Natural killer cell treated with Interleukin-12 subunit alpha and Interleukin-12 subunit beta and Interleukin-15 and Interleukin-18, amount 100 ng/mL, for 72 hours (primary cell): ENCODE measurements at regions not wholly inside any gene's neighbourhood (a gene's known extent, or its start where the extent isn't known, plus 50 kb on each side); places are given as distances from the start of the nearest gene placed in this dataset.
"Not testable (repeated sequence)": the region's sequence is repeated elsewhere in the genome, so short reads cannot be mapped to it uniquely, and the experiment has no call there.

Source experiments
- ATAC-seq, 2 donors: fragments of 150-1000 bp; cut with Tn5 transposase in 1 of 2; sonication (Bioruptor Pico), chemical (Tn5 transposase) in 1 of 2; 2 replicates each; pipeline ENCODE4 v1.10.0; 2021
- DNase-seq: peaks from one replicate; pipeline ENCODE4 v3.0.0; 2022; ENCODE audit warnings: low spot score
- H3K27ac Mint-ChIP-seq, 2 donors: 1 replicate in 1 of 2; 2 replicates in 1 of 2; pipeline ENCODE4 v1.8.0; 2022; ENCODE audit warnings: mixed read lengths in 2 of 2, mild to moderate bottlenecking in 1 of 2, moderate library complexity in 1 of 2
- H3K27me3 Mint-ChIP-seq, 2 donors: 1 replicate in 1 of 2; 2 replicates in 1 of 2; pipeline ENCODE4 v1.8.0; 2022; ENCODE audit warnings: mixed read lengths in 2 of 2
- H3K36me3 Mint-ChIP-seq: one replicate; pipeline ENCODE4 v1.8.0; 2022; ENCODE audit warnings: mixed read lengths
- H3K4me1 Mint-ChIP-seq, 2 donors: 1 replicate in 1 of 2; 2 replicates in 1 of 2; pipeline ENCODE4 v1.8.0; 2022; ENCODE audit warnings: low read depth in 2 of 2, mixed read lengths in 2 of 2, mild to moderate bottlenecking in 1 of 2
- H3K4me3 Mint-ChIP-seq: one replicate; pipeline ENCODE4 v1.8.0; 2022; ENCODE audit warnings: mixed read lengths
- H3K9me3 Mint-ChIP-seq: 2 replicates; pipeline ENCODE4 v1.8.0; 2022; ENCODE audit warnings: mixed read lengths

- Mint-ChIP-seq H3K36me3 (no peaks in the 10 kb centered on the region), H3K27me3 (peaks cover 19 to 35% of the 10 kb centered on the region in 2 donors), H3K4me1 (peaks cover 9 to 13% of the 10 kb centered on the region in 2 donors), H3K4me3 (peak overlapping the region; percentile 87), H3K9me3 (peaks cover 3% of the 10 kb centered on the region), H3K27ac (no peak overlapping the region)
- peak; percentile 62 for DNase-seq
- ATAC-seq: peak; percentile 59 to 75
Measured at GRCh38 chr12:65742018-65743010, 82.0 kb upstream of the HMGA2 start.

DNA sequence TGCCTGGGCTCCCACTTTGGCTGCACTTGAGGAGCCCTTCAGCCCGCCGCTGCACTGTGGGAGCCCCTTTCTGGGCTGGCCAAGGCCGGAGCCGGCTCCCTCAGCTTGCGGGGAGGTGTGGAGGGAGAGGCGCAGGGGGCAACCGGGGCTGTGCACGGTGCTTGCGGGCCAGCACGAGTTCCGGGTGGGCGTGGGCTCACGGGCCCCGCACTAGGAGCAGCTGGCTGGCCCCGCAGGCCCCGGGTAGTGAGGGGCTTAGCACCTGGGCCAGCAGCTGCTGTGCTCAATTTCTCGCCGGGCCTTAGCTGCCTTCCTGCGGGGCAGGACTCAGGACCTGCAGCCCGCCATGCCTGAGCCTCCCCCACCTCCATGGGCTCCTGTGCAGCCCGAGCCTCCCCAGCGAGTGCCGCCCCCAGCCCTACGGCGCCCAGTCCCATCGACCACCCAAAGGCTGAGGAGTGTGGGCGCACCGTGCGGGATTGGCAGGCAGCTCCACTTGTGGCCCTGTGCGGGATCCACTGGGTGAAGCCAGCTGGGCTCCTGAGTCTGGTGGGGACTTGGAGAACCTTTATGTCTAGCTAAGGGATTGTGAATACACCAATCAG lies 79.9 kb upstream of the HMGA2 start:
- not testable (repeated sequence) for H3K4me3 Mint-ChIP-seq, ATAC-seq
- H3K27me3 Mint-ChIP-seq: peaks cover 19 to 43% of the 10 kb centered on the region in 2 donors

GRCh38 chr12:65747338-65747737 lies 76.9 kb upstream of the HMGA2 start:
- no peak for ATAC-seq
- Mint-ChIP-seq H3K4me1 (peaks cover 7 to 12% of the 10 kb centered on the region in 2 donors), H3K27ac (no peak overlapping the region), H3K36me3 (no peaks in the 10 kb centered on the region), H3K4me3 (no peak overlapping the region), H3K9me3 (no peaks in the 10 kb centered on the region), H3K27me3 (peaks cover 26 to 51% of the 10 kb centered on the region in 2 donors)
- DNase-seq: no peak

More for the DNA sequence above, 79.9 kb upstream of the HMGA2 start:
- H3K9me3 Mint-ChIP-seq, H3K36me3 Mint-ChIP-seq, DNase-seq, H3K27ac Mint-ChIP-seq: not testable (repeated sequence)
- peaks cover 14 to 16% of the 10 kb centered on the region in 2 donors for H3K4me1 Mint-ChIP-seq

- no peak overlapping the region for H3K4me3 Mint-ChIP-seq
- ATAC-seq (no peak), DNase-seq (no peak)
- no peaks in the 10 kb centered on the region for H3K36me3 Mint-ChIP-seq
- no peaks in the 10 kb centered on the region for H3K9me3 Mint-ChIP-seq
- H3K27me3 Mint-ChIP-seq: peaks cover 25 to 44% of the 10 kb centered on the region in 2 donors
- peaks cover 7 to 9% of the 10 kb centered on the region in 2 donors for H3K4me1 Mint-ChIP-seq
- no peak overlapping the region for H3K27ac Mint-ChIP-seq
Measured at GRCh38 chr12:65748332-65748731, 76.0 kb upstream of the HMGA2 start.

GRCh38 chr12:65754290-65754689 lies 70.0 kb upstream of the HMGA2 start:
- DNase-seq: no peak
- H3K27me3 Mint-ChIP-seq: peaks cover 31 to 34% of the 10 kb centered on the region in 2 donors

GRCh38 chr12:65754744-65755595 lies 69.3 kb upstream of the HMGA2 start:
- ATAC-seq: no peak
- no peaks in the 10 kb centered on the region for H3K36me3 Mint-ChIP-seq
- no peak overlapping the region for H3K27ac Mint-ChIP-seq
- no peak for DNase-seq
- no peaks in the 10 kb centered on the region for H3K4me1 Mint-ChIP-seq
- peaks cover 26 to 28% of the 10 kb centered on the region in 2 donors for H3K27me3 Mint-ChIP-seq
- no peaks in the 10 kb centered on the region for H3K9me3 Mint-ChIP-seq
- no peak overlapping the region for H3K4me3 Mint-ChIP-seq

More at GRCh38 chr12:65754290-65754689, 70.0 kb upstream of the HMGA2 start:
- no peak for ATAC-seq
- Mint-ChIP-seq H3K27ac (no peak overlapping the region), H3K36me3 (no peaks in the 10 kb centered on the region), H3K9me3 (no peaks in the 10 kb centered on the region), H3K4me1 (peaks cover 2 to 6% of the 10 kb centered on the region in 2 donors), H3K4me3 (no peak overlapping the region)

DNA sequence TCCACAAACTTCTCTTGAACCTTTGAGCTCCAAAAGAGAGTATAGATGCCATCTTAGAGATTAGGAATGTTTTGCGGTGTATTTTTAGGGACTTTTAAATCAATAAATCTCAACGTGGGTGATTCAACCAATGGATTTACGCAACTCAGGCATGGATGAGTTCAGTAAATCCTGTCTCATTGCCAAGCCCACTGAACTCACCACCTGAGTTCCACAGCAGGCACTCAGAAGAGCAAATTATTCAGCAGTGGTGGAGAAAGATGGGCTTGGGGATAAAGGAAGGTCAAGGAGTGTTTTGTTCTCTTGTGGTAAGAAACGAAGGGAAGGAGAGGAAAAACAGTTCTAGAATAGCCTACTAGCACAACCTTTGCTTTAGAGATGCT lies 68.7 kb upstream of the HMGA2 start:
- peaks cover 28 to 31% of the 10 kb centered on the region in 2 donors for H3K27me3 Mint-ChIP-seq
- H3K27ac Mint-ChIP-seq: no peak overlapping the region

GRCh38 chr12:65756267-65756666 lies 68.0 kb upstream of the HMGA2 start:
- H3K27me3 Mint-ChIP-seq: peaks cover 32 to 35% of the 10 kb centered on the region in 2 donors
- no peaks in the 10 kb centered on the region for H3K36me3 Mint-ChIP-seq
- H3K27ac Mint-ChIP-seq: no peak overlapping the region
- no peak overlapping the region for H3K4me3 Mint-ChIP-seq
- no peaks in the 10 kb centered on the region for H3K4me1 Mint-ChIP-seq
- ATAC-seq: no peak
- H3K9me3 Mint-ChIP-seq: no peaks in the 10 kb centered on the region
- DNase-seq: no peak

More for the DNA sequence above, 68.7 kb upstream of the HMGA2 start:
- no peak for ATAC-seq
- Mint-ChIP-seq H3K4me1 (no peaks in the 10 kb centered on the region), H3K4me3 (no peak overlapping the region), H3K9me3 (no peaks in the 10 kb centered on the region), H3K36me3 (no peaks in the 10 kb centered on the region)
- no peak for DNase-seq

DNA sequence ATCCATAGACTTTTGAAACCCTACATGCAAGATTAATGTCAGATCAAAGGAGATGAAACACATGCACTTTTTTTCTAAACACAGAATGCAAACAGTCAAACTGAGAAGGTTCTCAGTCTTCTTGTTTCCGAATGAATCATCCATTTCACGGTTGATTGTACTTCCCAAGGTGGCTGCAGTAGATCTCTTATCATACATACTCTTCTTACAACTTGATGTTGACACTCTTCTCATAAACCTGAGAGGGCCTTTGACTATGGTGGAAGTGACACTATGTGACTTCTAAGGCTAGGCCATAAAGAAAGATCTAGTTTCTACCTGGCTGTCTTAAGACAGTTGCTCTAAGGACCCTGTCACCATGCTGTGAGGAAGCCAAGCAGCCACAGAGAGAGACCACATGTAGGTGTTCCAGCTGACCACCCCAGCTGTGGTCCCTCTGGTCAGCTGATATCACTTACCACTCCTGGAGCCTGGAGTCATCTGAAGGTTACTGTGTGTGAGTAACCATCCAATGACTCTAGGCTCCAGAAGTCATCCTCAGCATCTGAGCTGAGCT lies 67.2 kb upstream of the HMGA2 start:
- H3K27me3 Mint-ChIP-seq: peaks cover 32 to 35% of the 10 kb centered on the region in 2 donors
- no peaks in the 10 kb centered on the region for H3K36me3 Mint-ChIP-seq
- H3K4me1 Mint-ChIP-seq: no peaks in the 10 kb centered on the region
- H3K9me3 Mint-ChIP-seq: no peaks in the 10 kb centered on the region
- ATAC-seq: peak; percentile 69 to 71
- H3K27ac Mint-ChIP-seq: no peak overlapping the region
- H3K4me3 Mint-ChIP-seq: no peak overlapping the region
- DNase-seq: no peak

- peaks cover 26 to 35% of the 10 kb centered on the region in 2 donors for H3K27me3 Mint-ChIP-seq
- ATAC-seq (no peak), DNase-seq (no peak)
- no peaks in the 10 kb centered on the region for H3K36me3 Mint-ChIP-seq
- H3K4me1 Mint-ChIP-seq: no peaks in the 10 kb centered on the region
- H3K4me3 Mint-ChIP-seq: no peak overlapping the region
- H3K9me3 Mint-ChIP-seq: no peaks in the 10 kb centered on the region
- no peak overlapping the region for H3K27ac Mint-ChIP-seq
Measured at GRCh38 chr12:65758401-65758800, 65.9 kb upstream of the HMGA2 start.

DNA sequence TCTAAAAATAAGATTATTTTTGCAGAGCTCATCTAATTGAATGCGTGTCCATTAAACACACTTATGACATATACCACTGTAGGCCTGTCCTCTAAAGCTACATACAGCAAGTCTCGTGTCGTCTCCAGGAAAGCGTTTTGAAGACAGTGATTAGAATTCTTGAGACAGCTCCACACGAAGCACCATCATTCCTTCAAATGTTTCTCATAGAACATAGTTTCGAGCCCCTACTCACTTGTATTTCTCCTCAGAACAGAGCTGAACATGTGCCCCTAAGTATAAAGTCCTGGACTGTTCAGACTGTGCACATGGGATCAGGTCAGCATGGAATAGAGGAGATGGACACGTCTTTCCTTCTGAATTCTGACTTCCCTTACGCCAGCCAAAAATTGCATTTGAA lies 64.5 kb upstream of the HMGA2 start:
- Mint-ChIP-seq H3K27ac (no peak overlapping the region), H3K27me3 (peaks cover 20 to 33% of the 10 kb centered on the region in 2 donors), H3K4me3 (no peak overlapping the region), H3K9me3 (no peaks in the 10 kb centered on the region), H3K36me3 (no peaks in the 10 kb centered on the region), H3K4me1 (no peaks in the 10 kb centered on the region)
- ATAC-seq (no peak), DNase-seq (no peak)

- Mint-ChIP-seq H3K4me3 (no peak overlapping the region), H3K27ac (no peak overlapping the region), H3K27me3 (peaks cover 12 to 27% of the 10 kb centered on the region in 2 donors), H3K4me1 (no peaks in the 10 kb centered on the region), H3K36me3 (no peaks in the 10 kb centered on the region), H3K9me3 (no peaks in the 10 kb centered on the region)
- no peak for ATAC-seq
- DNase-seq: no peak
Measured at GRCh38 chr12:65761301-65761700, 63.0 kb upstream of the HMGA2 start.

GRCh38 chr12:65764325-65764724 lies 60.0 kb upstream of the HMGA2 start:
- DNase-seq: no peak
- H3K4me3 Mint-ChIP-seq: no peak overlapping the region
- ATAC-seq: no peak
- H3K27ac Mint-ChIP-seq: no peak overlapping the region
- no peaks in the 10 kb centered on the region for H3K36me3 Mint-ChIP-seq
- H3K4me1 Mint-ChIP-seq: no peaks in the 10 kb centered on the region
- H3K27me3 Mint-ChIP-seq: peaks cover 14 to 37% of the 10 kb centered on the region in 2 donors
- no peaks in the 10 kb centered on the region for H3K9me3 Mint-ChIP-seq
